Fibroblast of lung (primary cell): ENCODE measurements at regions not wholly inside any gene's neighbourhood (a gene's known extent, or its start where the extent isn't known, plus 50 kb on each side); places are given as distances from the start of the nearest gene placed in this dataset.

Experiments used
- DNase-seq, 2 donors: peaks; one replicate each; pipeline versions ENCODE4 v3.0.0 to v3.0.0-alpha.2; 2010; ENCODE audit warnings: low read depth in 2 of 2
- H2AFZ ChIP-seq: 2 replicates; pipeline ENCODE4 v1.5.1; 2012; ENCODE audit warnings: low read length, control low read depth, inconsistent platforms
- H3K27ac ChIP-seq: 2 replicates; pipeline ENCODE4 v1.5.1; 2011; ENCODE audit warnings: low read length, control low read depth; ENCODE audit not compliant: insufficient read depth
- H3K27me3 ChIP-seq: 2 replicates; pipeline ENCODE4 v1.5.1; 2011; ENCODE audit warnings: mild to moderate bottlenecking, low read length; ENCODE audit not compliant: control insufficient read depth, insufficient read depth
- H3K36me3 ChIP-seq: 2 replicates; pipeline ENCODE4 v1.5.1; 2011; ENCODE audit warnings: low read length; ENCODE audit not compliant: control insufficient read depth, insufficient read depth
- H3K4me1 ChIP-seq: 2 replicates; pipeline ENCODE4 v1.5.1; 2011; ENCODE audit warnings: low read length; ENCODE audit not compliant: control insufficient read depth, insufficient read depth; ENCODE audit errors: extremely low read depth
- H3K4me2 ChIP-seq: 2 replicates; pipeline ENCODE4 v1.5.1; 2011; ENCODE audit warnings: low read length, control low read depth; ENCODE audit not compliant: insufficient read depth; ENCODE audit errors: extremely low read depth
- H3K4me3 ChIP-seq, 4 experiments: fragments of 200-600 bp in 1 of 4; sonication (generic) in 1 of 4; replicated peaks in 1 of 4; 2 replicates each; pipeline ENCODE4 v1.5.1; 2011 to 2016; ENCODE audit warnings: low read length in 4 of 4, low read depth in 3 of 4, mild to moderate bottlenecking in 3 of 4, control low read depth in 2 of 4, inconsistent platforms in 1 of 4, mixed read lengths in 1 of 4; ENCODE audit not compliant: insufficient read depth in 1 of 4; ENCODE audit errors: control extremely low read depth in 1 of 4
- H3K79me2 ChIP-seq: 2 replicates; pipeline ENCODE4 v1.5.1; 2012; ENCODE audit warnings: mild to moderate bottlenecking, low read length, inconsistent platforms; ENCODE audit not compliant: control insufficient read depth, insufficient read depth
- H3K9ac ChIP-seq: 2 replicates; pipeline ENCODE4 v1.5.1; 2011; ENCODE audit warnings: mild to moderate bottlenecking, low read length, control low read depth; ENCODE audit not compliant: insufficient read depth
- H3K9me3 ChIP-seq: 2 replicates; pipeline ENCODE4 v1.5.1; 2012; ENCODE audit warnings: low read depth, low read length; ENCODE audit not compliant: control insufficient read depth, insufficient read depth
- H4K20me1 ChIP-seq: 2 replicates; pipeline ENCODE4 v1.5.1; 2011; ENCODE audit warnings: low read length; ENCODE audit not compliant: control insufficient read depth, insufficient read depth; ENCODE audit errors: extremely low read depth
- CTCF ChIP-seq, 2 donors: IDR thresholded peaks in 1 of 2; conservative IDR thresholded peaks in 1 of 2; 1 replicate in 1 of 2; 2 replicates in 1 of 2; pipeline ENCODE4 v1.5.1; 2011 to 2012; ENCODE audit warnings: low read length in 2 of 2, control low read depth in 1 of 2, inconsistent platforms in 1 of 2, low read depth in 1 of 2, mild to moderate bottlenecking in 1 of 2
- EZH2 ChIP-seq: IDR thresholded peaks from 2 replicates; pipeline ENCODE4 v1.5.1; 2012; ENCODE audit warnings: low read length, control low read depth, mild to moderate bottlenecking; ENCODE audit errors: missing control alignments

- Histone ChIP-seq H2AFZ (no peak overlapping the region), H3K27me3 (no peaks in the 10 kb centered on the region), H3K4me1 (no peaks in the 10 kb centered on the region), H3K79me2 (no peaks in the 10 kb centered on the region), H4K20me1 (no peaks in the 10 kb centered on the region), H3K4me2 (no peak overlapping the region), H3K27ac (no peak overlapping the region), H3K9ac (no peak overlapping the region), H3K9me3 (no peaks in the 10 kb centered on the region), H3K4me3 (no peak overlapping the region), H3K36me3 (no peaks in the 10 kb centered on the region)
- no peak for TF ChIP-seq CTCF (conservative IDR thresholded peaks at IDR 0.05 in 1 of 2, IDR thresholded peaks at IDR 0.05 in 1 of 2; ENCODE audit: low read depth in 1 of 2, low read length in 2 of 2)
- TF ChIP-seq EZH2: no peak
- peak; percentile 25 to 36 for DNase-seq
Measured at GRCh38 chr2:194004590-194005206, 1652.3 kb upstream of the SLC39A10 start.

GRCh38 chr2:194003911-194004310, 1653.1 kb upstream of the SLC39A10 start:
- no peak for DNase-seq
- Histone ChIP-seq H4K20me1 (no peaks in the 10 kb centered on the region), H3K36me3 (no peaks in the 10 kb centered on the region), H3K79me2 (no peaks in the 10 kb centered on the region), H3K27me3 (no peaks in the 10 kb centered on the region), H3K9ac (no peak overlapping the region), H3K9me3 (no peaks in the 10 kb centered on the region), H3K4me1 (no peaks in the 10 kb centered on the region), H2AFZ (no peak overlapping the region), H3K27ac (no peak overlapping the region), H3K4me3 (no peak overlapping the region), H3K4me2 (no peak overlapping the region)
- TF ChIP-seq CTCF (conservative IDR thresholded peaks at IDR 0.05 in 1 of 2, IDR thresholded peaks at IDR 0.05 in 1 of 2; ENCODE audit: low read depth in 1 of 2, low read length in 2 of 2) (no peak), EZH2 (no peak)

GRCh38 chr2:194002699-194003368, 1654.2 kb upstream of the SLC39A10 start:
- Histone ChIP-seq H3K27me3 (no peaks in the 10 kb centered on the region), H3K9ac (no peak overlapping the region), H3K36me3 (no peaks in the 10 kb centered on the region), H4K20me1 (no peaks in the 10 kb centered on the region), H3K4me2 (no peak overlapping the region), H3K79me2 (no peaks in the 10 kb centered on the region), H3K4me3 (no peak overlapping the region), H3K4me1 (no peaks in the 10 kb centered on the region), H2AFZ (no peak overlapping the region), H3K27ac (no peak overlapping the region), H3K9me3 (no peaks in the 10 kb centered on the region)
- TF ChIP-seq CTCF (conservative IDR thresholded peaks at IDR 0.05 in 1 of 2, IDR thresholded peaks at IDR 0.05 in 1 of 2; ENCODE audit: low read depth in 1 of 2, low read length in 2 of 2): no peak
- TF ChIP-seq EZH2: no peak
- no peak for DNase-seq
